ENCODE measurements at regions not wholly inside any gene's neighbourhood (a gene's known extent, or its start where the extent isn't known, plus 50 kb on each side); places are given as distances from the start of the nearest gene placed in this dataset.
"Not testable (repeated sequence)": the region's sequence is repeated elsewhere in the genome, so short reads cannot be mapped to it uniquely, and the experiment has no call there.

DNA sequence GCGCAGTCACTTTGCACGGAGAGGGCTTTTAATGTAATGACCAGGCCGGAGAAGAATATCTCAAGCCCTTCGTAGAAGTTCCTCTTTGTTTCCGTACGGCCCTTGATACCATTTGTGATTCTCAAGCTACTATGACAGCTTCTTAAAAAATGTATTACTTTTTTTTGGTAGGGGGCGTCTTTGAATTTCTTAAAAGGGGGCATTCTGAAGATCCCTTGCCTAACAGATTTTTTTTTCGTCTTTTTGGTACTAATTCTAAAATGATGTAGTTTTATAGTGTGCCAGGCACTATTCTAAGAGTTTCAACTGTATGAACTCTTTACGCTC, 614.0 kb downstream of the MCTP2 start:
- no peak for DNase-seq

DNA sequence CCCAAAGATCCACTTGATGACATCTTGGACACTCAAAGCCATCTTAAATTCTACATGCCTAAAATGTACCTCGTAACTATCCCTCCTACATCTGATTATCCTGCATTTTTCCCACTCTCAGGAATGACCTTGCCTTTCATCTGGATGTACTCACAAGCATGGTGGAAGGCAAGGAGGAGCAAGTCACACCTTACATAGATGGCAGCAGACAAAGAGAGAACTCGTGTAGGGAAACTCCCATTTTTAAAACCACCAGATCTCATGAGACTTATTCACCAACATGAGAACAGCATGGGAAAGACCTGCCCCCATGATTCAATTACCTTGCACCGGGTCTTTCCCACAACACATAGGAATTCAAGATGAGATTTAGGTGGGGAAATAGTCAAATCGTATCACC, 616.0 kb downstream of the MCTP2 start:
- no peak for DNase-seq

DNA sequence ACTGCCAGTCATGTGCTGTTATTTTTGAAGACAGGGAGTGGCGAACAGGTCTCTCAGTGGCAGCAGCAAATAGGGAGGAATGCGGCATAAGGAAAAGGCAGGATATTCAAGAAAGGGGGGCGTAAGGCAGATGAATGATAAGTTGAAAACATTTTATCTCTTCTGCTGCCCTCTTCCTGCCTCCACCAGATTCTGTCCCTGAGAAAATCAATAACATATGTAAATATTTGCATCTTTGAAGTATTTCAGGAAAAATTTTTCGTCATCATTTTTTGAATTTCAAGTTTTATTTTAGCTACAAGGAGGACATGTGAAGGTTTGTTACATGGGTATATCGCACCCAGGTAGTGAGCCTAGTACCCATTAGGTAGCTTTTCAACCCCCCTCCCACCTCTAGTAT, 616.7 kb downstream of the MCTP2 start:
- DNase-seq: no peak

DNA sequence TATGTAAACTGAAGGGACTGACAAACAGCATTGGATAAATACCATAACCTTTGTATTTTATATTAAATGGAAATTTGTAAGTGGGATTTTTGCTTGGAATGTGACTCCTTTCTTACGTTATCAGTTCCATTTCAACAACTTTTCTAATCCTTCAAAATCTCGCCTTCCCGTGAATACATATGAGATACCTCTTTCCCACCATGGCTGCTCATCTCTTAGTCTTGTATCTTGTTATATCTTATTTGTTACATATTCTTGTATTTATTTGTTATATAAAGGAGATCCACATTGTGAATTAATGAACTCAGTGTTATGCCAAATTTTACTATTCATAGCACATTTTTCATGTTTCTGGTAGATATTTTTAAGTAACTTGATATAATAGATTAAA, 623.7 kb downstream of the MCTP2 start:
- no peak for DNase-seq

DNA sequence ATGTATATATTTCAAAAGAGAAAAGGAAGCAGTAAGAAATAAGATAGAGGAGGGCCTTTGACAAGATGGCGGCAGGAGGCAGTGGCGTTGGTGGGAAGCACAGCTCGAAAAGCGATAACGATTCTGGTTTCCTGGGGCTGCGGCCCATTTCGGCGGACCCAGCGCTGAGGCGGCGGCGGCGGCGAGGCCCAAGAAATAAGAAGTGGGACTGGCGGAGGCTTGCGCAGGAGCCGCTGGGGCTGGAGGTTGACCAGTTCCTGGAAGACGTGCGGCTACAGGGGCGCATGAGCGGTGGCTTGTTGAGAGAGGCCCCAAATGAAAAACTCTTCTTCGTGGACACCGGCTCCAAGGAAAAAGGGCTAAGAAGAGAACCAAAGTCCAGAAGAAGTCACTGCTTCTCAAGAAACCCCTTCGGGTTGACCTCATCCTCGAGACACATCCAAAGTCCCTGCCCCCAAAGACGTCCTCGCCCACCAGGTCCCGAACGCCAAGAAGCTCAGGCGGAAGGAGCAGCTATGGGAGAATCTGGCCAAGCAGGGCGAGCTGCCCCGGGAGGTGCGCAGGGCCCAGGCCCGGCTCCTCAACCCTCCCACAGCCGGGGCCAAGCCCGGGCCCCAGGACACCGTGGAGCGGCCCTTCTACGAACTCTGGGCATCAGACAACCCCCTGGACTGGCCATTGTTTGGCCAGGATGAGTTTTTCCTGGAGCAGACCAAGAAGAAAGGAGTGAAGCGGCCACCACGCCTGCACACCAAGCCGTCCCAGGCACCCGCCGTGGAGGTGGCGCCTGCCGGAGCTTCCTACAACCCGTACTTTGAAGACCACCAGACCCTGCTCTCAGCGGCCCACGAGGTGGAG, 624.3 kb downstream of the MCTP2 start:
- no peak for DNase-seq

DNA sequence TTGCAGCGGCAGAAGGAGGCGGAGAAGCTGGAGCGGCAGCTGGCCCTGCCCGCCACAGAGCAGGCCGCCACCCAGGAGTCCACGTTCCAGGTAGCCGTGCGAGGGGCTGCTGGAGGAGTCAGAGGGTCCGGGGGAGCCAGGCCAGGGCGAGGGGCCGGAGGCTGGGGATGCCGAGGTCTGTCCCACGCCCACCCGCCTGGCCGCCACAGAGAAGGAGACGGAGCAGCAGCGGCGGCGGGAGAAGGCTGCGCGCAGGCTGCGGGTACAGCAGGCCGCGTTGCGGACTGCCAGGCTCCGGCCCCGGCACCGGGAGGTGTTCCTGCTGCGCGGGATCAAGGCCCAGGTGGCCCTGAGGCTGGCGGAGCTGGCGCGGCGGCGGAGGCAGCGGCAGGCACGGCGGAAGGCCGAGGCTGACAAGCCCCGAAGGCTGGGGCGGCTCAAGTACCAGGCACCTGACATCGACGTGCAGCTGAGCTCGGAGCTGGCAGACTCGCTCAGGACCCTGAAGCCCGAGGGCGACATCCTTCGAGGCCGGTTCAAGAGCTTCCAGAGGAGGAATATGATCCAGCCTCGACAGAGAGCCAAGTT, 625.0 kb downstream of the MCTP2 start:
- no peak for DNase-seq

DNA sequence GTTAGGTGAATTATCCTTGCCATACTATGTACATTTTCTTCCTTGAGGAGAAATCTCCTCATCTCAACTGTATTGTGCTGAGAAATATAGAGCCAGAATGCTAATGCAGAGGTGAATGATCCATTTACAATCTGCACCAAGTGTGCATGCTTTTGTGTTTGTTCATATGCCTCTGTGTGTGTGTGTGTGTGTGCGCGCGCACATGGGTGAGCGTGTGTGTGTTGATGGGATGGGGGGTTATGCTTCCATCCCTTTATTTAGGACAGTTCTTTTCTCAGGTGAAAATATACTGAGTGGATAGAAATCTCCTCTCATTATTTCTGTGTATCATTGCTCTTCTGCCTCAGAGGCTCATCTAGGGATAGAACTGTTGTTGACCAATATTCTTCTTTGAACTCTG, 626.1 kb downstream of the MCTP2 start:
- no peak for DNase-seq

DNA sequence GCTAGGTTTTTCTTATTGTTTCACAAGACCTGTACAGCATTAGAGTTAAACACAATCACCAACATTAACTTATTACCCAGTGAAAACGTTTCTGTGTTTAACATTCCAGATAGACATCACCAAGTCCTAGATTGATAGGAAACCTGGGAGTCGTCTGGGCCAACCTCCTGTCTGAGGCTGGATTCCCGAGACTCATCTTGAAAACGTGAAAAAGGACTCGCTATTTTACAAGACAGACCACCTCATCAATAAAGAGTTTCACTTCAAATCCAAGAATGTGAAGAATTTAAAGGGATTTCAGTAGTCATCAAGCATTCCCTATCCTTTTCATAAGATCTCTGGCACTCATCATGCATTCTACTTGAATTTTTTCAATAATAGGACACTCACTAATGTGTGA, 626.6 kb downstream of the MCTP2 start:
- peak; percentile 21 for DNase-seq

DNA sequence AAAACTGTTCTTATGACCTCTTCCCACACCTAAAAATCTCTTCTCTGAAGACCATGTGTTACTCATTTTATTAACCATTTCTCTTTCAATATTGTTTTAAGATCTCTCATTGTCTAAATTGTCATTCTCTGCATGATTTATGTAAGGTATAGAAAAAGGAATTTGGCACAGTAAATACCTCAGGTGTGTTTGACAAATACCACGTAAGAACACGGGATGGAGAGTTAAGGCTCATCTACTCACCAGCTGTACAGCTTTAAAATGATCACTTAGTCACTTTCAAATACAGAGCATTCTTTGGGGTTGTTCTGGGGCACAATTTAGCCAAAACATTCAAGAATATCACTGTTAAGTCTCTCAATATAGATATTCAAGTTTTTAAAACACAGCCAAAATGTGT, 627.1 kb downstream of the MCTP2 start:
- no peak for DNase-seq

DNA sequence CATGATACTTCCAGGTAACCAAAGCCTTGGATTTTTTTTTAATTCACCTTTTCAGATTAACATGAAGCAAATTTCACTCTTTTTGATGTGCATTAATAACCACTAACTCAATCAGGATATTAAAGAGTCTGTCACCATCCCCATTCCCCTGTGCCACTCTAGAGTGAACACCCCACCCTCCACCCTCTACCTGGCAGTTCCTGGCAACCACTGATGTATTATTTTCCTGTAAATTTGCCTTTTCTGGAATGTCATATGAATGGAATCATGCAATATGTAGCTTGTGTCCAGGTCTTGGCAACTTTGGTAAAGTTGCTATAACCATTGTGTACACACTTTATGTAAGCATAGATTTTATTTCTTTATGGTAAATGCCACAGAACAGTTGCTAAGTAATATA, 627.6 kb downstream of the MCTP2 start:
- no peak for DNase-seq

DNA sequence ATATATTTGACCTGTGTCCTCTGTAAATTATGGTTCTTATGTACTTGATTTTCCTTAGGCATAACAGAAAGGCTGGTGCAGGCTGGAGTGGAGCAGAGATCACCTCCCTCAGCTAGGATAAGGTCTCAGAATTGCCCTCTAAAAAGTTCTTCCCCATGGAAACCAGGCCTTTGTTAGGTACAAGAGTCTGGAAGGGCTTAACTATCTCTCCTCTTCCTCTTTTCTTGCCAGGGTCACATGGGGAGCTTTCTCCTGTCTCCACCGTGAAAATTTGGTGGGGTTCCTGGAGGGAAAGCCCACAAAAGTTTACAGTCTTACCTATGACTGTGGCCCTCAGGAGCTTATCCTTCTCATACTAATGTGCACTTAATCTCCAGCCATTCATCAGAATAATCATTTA, 633.2 kb downstream of the MCTP2 start:
- DNase-seq: no peak

DNA sequence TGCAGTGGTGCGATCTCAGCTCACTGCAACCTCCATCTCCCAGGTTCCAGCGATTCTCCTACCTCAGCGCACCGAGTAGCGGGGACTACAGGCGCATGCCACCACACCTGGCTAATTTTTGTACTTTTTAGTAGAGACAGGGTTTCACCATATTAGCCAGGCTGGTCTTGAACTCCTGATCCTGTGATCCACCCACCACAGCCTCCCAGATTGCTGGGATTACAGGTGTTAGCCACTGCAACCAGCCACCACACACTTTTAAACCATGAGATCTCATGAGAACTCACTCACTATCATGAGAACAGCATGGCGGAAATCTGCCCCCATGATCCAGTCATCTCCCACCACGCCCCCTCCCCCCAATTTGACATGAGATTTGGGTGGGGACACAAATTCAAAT, 636.9 kb downstream of the MCTP2 start:
- DNase-seq: not testable (repeated sequence)

DNA sequence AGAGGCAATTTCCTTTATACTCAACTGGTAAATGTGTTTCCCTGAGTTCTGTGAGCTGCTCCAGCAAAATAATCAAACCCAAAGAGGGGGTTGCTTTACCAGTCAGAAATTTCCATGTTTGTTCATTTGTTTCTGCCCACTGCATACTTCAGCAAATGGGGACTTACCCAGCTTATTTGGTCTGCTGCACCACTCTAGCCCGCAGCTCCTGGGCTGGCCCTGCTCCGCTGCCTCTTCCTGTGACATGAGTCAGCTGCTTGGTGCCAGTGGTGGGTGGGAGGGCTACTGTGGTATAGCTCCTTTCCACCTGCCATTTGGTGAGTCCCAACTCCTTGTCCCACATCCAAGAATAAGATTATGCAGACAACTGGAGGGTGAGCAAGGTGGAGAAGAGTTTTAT, 644.2 kb downstream of the MCTP2 start:
- DNase-seq: no peak

DNA sequence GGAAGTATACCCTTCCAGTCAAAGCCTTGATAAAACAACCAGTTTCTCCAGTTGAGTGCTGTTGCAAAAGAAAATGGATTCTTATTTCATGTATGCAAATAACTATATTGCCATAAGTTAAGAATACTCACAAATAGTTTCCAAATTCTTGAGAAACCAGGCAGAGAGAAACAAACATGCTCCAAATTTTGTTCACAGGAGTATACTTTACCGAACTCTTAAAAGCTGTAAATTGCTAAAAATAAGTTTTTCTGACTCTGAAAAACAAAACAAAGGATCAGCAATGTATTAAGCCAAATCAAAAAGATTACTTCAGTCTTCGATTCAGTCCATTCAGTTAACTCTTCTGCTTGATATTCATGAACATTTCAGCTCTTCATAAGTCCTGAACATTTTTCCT, 646.5 kb downstream of the MCTP2 start:
- DNase-seq: no peak

DNA sequence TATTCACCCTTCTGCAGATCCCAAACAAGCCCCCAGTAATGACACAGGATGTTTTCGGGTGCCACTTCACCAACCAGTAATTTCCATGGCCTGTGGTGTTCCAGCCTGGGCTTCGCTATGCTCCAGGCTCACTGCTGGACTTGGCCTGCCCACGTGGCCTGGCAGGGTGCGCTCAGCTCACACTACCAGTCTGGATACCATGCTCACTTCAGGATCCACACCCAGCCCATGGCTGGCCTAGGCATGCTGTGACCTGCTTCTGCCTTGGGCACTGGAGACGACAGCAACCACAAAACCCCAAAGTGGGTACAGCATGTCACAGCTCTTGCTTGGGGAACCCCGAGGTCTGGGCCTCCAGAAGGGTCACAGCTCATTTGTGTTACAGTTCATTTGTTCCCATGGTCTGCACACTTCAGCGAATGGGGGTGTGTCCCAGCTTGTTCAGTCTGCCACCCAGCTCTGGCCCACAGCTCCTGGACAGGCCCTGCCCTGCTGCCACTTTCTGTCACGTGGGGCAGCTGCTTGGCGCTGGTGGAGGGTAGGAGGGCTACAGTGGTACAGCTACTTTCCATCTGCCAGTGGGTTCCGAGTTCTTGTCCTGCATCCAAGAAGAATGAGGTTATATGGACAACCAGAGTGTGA, 650.8 kb downstream of the MCTP2 start:
- no peak for DNase-seq

DNA sequence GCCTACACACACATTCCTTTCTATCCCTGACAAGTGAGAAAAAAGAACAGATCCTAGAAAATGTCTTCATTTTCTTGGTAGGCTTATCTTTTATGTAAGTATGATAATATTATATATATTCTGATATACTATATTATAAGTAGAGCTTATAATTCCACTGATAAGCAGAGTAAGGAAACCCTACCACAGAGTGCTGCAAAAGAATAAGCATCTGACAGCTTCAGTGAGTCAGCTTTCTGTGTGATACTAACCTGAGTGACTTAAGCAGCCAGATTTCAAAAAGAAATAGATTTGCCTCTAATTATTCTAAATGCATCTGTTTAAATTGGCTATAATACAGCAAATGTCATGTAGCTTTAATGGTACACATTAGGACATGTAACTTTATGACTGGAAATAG, 656.0 kb downstream of the MCTP2 start:
- no peak for DNase-seq

DNA sequence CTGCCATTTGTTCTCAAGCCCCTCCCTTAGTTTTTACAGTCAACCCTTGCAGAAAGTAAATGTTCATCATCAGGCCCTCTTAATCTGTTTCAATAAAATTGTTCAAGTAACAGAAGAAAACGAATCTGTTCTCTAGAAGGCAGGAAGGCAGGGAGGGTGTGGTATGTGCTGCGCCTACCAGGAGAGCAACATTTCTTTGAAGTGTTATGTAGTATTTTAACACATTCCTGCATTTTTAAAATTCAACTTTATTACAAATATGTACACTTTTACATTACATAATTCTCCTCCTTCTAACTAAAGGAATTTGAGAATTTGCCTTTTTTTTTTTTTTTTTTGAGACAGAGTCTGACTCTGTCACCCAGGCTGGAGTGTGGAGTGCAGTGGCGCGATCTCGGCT, 657.8 kb downstream of the MCTP2 start:
- DNase-seq: no peak

DNA sequence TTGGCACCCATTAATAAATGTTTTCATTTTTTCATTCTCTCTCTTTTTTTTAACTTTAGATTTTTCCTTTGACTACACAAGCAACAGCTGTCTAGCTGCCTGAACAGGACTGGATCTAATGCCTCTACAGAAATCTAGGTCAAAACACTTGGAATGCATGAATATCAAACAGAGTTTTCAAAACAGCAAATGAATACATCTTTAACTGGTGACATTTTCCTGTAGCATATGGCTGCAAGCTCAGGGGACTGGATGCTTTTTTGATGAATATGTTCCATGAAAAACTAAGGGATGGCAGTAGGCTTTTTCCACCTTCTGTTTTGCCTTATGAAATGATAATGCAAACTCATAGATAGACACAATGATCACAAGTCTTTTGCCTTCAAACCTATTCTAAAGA, 661.7 kb downstream of the MCTP2 start:
- no peak for DNase-seq

DNA sequence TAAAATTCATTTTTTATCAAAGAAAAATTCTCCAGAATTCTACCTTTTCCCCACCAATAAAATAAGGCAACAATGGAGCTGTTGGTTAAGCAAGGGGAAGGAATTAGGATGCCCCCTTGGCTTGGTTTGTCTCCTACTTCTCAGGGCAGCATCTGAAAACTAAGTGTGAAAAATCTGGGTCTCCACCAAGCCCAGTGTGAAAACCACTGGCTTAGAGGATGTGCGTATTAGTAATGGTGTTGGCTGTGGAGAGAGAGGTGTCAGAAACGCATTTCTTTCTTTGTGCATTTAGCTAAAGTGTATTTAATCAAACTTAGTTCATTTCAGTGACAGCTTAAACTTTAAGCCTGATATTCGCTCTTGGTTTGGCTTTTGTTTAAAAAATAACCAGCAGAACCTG, 662.7 kb downstream of the MCTP2 start:
- DNase-seq: no peak

DNA sequence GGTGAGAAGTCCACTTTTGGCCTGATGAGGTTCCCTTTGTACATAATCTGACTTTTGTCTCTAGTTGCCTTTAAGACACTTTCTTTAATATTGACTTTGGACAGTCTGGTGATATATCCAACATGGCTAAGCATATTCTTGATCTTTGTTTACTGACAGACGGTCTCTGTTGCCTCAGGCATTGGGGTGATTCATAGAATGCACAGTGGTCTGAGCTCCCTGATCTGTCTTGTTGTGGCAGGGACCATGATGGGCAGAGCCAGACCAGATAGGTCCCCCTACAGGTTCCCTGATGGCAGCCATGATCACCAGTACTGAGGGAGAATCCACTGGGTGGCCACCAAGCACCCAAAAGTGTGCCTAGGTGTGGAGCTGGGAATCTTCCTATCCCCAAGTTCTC, 678.1 kb downstream of the MCTP2 start:
- no peak for DNase-seq

DNA sequence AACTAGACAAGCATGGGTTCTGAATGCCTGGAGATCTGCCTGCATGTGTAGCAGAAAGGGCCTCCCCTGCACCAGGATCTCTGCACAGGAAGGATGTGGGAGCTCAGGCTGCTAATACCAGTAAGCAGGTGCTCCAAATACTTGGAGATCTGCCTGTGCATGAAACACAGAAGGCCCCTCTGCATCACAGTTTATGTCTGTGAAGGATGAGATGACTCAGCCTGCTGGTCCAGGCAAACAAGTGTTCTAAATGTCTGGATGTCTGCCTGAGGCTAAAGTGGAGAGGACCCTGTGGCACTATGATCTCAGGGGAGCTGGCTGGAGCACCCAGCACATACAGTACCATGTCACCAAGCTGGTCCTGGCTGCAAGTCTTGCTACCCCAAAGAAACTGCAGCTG, 678.8 kb downstream of the MCTP2 start:
- DNase-seq: no peak

DNA sequence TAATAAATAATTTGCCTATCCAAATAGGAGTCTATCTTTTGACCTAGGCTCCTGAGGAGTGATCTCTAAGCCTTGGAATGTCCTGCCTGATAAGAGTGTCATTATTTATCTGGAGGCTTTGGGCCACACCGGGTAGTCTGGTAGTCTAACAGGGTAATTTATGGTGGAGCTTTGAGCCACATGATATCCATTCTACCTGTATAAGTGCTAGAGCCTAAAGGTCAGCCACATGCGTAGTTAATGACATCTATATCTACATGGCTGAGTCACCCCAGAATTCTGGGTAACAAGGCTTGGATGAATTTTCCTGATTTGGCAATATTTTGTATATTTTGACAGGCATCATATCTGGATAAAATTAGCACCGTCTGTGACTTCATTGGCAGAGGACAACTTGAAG, 681.4 kb downstream of the MCTP2 start:
- DNase-seq: no peak

DNA sequence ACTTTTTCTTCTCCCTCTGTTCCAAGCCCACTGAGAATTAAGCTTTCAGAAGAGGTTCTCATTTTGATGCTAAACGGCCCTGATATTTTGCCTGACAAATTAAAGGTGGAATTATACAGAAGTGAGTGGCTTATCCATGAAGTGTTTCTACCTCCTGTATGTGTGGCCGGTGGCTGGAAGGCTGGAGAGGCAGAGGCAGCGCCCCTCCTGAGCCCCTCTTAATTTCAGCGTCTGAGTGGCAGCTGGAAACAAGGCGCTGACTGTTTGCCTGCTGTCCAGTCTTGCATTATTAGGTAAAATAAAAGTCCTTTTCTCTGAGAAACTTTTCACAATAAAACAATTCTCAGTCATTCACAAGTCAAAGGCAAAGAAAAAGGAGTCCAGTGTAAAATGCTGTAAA, 685.7 kb downstream of the MCTP2 start:
- no peak for DNase-seq

DNA sequence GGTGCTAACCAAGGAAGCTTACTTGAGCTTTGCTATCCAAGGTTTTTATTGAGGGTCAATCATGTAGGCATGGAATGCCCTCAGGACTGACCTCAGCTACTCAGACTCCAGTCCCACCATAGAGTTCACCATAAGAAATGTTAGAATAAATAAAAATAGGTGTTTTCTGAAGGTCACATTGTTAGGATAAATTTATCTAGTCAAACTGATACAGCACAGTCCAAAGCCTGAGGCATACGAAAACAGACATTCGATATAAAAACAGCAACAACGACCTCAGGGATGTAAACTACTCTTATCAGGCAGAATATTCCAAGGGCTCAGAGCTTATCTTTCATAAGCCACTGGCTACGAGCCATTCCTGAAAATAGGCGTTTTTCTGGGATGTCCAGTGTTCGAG, 690.6 kb downstream of the MCTP2 start:
- DNase-seq: no peak
